PFSK-1 (cell line): ENCODE measurements at regions not wholly inside any gene's neighbourhood (a gene's known extent, or its start where the extent isn't known, plus 50 kb on each side); places are given as distances from the start of the nearest gene placed in this dataset.

Source experiments
- FOXP2 ChIP-seq: optimal IDR thresholded peaks from 2 replicates; pipeline ENCODE3; 2011; ENCODE audit warnings: borderline replicate concordance, control low read depth, inconsistent platforms; ENCODE audit not compliant: insufficient read depth; ENCODE audit errors: extremely low read length, extremely low read depth
- POLR2AphosphoS5 ChIP-seq: IDR thresholded peaks from 2 replicates; pipeline ENCODE4 v1.6.1; 2012; ENCODE audit warnings: low read depth, mild to moderate bottlenecking, control low read depth, low read length, moderate library complexity
- SIN3A ChIP-seq: IDR thresholded peaks from 2 replicates; pipeline ENCODE4 v1.6.1; 2012; ENCODE audit warnings: mild to moderate bottlenecking, low read length, moderate library complexity, borderline replicate concordance; ENCODE audit not compliant: insufficient read depth
- TAF1 ChIP-seq: IDR thresholded peaks from 2 replicates; pipeline ENCODE4 v1.6.1; 2012; ENCODE audit warnings: low read length, control low read depth, borderline replicate concordance; ENCODE audit not compliant: insufficient read depth
- TF ChIP-seq, protein P1 (sequence below), 2 experiments: IDR thresholded peaks; 2 replicates each; pipeline versions ENCODE4 v1.6.1 to v1.8.0; 2011 to 2012; ENCODE audit warnings: low read depth in 2 of 2, low read length in 2 of 2, control low read depth in 1 of 2, inconsistent platforms in 1 of 2, mild to moderate bottlenecking in 1 of 2, moderate library complexity in 1 of 2; ENCODE audit not compliant: insufficient read depth in 1 of 2

DNA sequence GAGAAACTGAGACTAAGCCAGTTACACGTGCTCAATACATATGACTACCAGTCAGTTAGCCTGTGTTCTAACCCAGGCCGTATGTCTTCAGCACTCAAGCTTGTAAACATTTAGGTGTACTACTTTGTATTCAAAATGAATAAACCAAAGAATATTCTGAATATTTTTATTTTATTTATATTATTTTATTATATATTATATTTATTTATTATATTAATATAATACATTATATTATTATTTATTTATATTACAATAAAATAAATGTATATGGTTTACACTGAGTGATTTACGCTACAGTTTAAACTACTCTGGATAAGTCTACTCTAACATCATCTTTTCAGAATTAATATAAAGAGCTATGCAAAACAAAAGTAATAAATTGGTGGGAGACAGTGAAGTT, 691.5 kb downstream of the CENPC start:
- TF ChIP-seq TAF1: no peak
- TF ChIP-seq SIN3A: no peak
- TF ChIP-seq FOXP2: no peak
- TF ChIP-seq, protein P1, sequence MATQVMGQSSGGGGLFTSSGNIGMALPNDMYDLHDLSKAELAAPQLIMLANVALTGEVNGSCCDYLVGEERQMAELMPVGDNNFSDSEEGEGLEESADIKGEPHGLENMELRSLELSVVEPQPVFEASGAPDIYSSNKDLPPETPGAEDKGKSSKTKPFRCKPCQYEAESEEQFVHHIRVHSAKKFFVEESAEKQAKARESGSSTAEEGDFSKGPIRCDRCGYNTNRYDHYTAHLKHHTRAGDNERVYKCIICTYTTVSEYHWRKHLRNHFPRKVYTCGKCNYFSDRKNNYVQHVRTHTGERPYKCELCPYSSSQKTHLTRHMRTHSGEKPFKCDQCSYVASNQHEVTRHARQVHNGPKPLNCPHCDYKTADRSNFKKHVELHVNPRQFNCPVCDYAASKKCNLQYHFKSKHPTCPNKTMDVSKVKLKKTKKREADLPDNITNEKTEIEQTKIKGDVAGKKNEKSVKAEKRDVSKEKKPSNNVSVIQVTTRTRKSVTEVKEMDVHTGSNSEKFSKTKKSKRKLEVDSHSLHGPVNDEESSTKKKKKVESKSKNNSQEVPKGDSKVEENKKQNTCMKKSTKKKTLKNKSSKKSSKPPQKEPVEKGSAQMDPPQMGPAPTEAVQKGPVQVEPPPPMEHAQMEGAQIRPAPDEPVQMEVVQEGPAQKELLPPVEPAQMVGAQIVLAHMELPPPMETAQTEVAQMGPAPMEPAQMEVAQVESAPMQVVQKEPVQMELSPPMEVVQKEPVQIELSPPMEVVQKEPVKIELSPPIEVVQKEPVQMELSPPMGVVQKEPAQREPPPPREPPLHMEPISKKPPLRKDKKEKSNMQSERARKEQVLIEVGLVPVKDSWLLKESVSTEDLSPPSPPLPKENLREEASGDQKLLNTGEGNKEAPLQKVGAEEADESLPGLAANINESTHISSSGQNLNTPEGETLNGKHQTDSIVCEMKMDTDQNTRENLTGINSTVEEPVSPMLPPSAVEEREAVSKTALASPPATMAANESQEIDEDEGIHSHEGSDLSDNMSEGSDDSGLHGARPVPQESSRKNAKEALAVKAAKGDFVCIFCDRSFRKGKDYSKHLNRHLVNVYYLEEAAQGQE (IDR thresholded peaks at IDR 0.05; ENCODE audit: insufficient read depth in 1 of 2, low read depth in 2 of 2, low read length in 2 of 2): no peak
- no peak for TF ChIP-seq POLR2AphosphoS5

DNA sequence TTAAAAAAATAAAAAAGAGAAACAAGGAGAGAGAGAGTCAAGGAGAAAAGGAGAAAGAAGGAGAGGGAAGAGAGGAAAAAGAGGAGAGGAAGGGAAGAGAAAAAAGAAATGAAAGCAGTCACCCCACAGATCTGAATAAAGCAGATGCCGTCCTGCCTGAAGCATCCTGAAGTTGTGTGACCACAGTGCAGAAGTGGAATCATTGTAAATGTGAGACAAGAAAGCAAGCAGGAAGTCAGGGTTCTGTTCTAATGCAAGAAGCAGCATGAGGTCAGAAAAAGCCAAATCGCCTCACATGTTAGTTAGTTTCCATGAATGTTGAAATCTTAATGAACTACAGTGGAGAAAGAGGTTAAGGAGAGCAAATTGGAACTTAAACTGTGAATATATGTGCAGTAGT, 692.5 kb downstream of the CENPC start:
- TF ChIP-seq FOXP2 (no peak), SIN3A (no peak), POLR2AphosphoS5 (no peak), TAF1 (no peak)
- TF ChIP-seq, protein P1 (IDR thresholded peaks at IDR 0.05; ENCODE audit: insufficient read depth in 1 of 2, low read depth in 2 of 2, low read length in 2 of 2): no peak

DNA sequence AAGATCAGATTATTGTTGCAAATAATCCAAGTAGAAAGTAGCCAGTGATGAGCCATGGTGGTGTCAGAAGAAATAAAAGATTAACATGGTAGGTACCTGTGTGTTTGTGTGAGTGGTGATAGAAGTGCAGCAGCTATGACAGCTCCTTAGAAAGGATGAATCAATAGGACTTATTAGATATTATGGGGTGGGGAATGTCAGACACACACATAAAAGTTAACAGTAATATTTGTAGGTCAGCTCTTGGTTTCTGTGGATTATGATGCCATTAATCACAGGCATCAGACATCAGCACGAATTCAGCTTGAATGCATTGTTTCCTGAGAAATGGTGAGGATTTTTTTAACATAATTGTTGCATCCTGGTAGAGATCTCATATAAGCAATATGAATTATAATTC, 695.7 kb downstream of the CENPC start:
- no peak for TF ChIP-seq TAF1
- TF ChIP-seq POLR2AphosphoS5: no peak
- TF ChIP-seq, protein P1 (IDR thresholded peaks at IDR 0.05; ENCODE audit: insufficient read depth in 1 of 2, low read depth in 2 of 2, low read length in 2 of 2): no peak
- no peak for TF ChIP-seq SIN3A
- no peak for TF ChIP-seq FOXP2

DNA sequence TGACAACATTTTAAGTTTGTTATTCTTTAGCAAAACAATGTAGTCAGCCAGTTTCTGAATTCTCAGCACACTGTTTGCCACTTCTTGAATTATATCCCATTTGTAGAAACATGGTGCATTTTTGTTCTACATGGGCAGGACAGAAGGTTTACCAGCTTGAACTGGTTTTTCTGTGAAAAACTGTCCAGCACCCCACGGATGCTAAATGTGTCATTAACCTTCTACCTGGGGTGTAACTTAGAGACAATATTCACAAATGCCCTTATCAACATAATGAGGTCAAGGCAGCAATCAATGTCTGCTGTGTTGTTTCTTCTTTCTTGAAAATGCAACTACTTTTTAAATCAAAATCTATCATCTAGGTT, 702.6 kb downstream of the CENPC start:
- TF ChIP-seq POLR2AphosphoS5: no peak
- TF ChIP-seq SIN3A: no peak
- TF ChIP-seq, protein P1 (IDR thresholded peaks at IDR 0.05; ENCODE audit: insufficient read depth in 1 of 2, low read depth in 2 of 2, low read length in 2 of 2): no peak
- TF ChIP-seq TAF1: no peak
- no peak for TF ChIP-seq FOXP2
